HG03442 (cell line): ENCODE measurements at regions not wholly inside any gene's neighbourhood (a gene's known extent, or its start where the extent isn't known, plus 50 kb on each side); places are given as distances from the start of the nearest gene placed in this dataset.
"Not testable (repeated sequence)": the region's sequence is repeated elsewhere in the genome, so short reads cannot be mapped to it uniquely, and the experiment has no call there.

Experiments
- ATAC-seq: cut with Tn5 transposase; IDR thresholded peaks from one replicate; pipeline ENCODE4 v1.9.1; 2021; ENCODE audit warnings: mild to moderate bottlenecking, moderate library complexity; ENCODE audit not compliant: unreplicated experiment

GRCh38 chr9:82829818-82830217 lies 233.1 kb downstream of the RASEF start:
- ATAC-seq = no peak

GRCh38 chr9:82865524-82865923 lies 197.4 kb downstream of the RASEF start:
- ATAC-seq = no peak

GRCh38 chr9:82880336-82881050 lies 182.4 kb downstream of the RASEF start:
- no peak for ATAC-seq

- ATAC-seq = no peak
These were observed 180.8 kb downstream of the RASEF start for GRCh38 chr9:82882138-82882537.

GRCh38 chr9:82882748-82883147 lies 180.2 kb downstream of the RASEF start:
- no peak for ATAC-seq

- ATAC-seq = no peak
These were observed 179.5 kb downstream of the RASEF start for GRCh38 chr9:82883436-82883835.

- not testable (repeated sequence) for ATAC-seq
These were observed 179.0 kb downstream of the RASEF start for GRCh38 chr9:82883974-82884373.

GRCh38 chr9:82890401-82890800 lies 172.5 kb downstream of the RASEF start:
- no peak for ATAC-seq

- ATAC-seq = no peak
These were observed 172.1 kb downstream of the RASEF start for GRCh38 chr9:82890865-82891264.

GRCh38 chr9:82891321-82891720 lies 171.6 kb downstream of the RASEF start:
- no peak for ATAC-seq

GRCh38 chr9:82893549-82893948 lies 169.4 kb downstream of the RASEF start:
- no peak for ATAC-seq

GRCh38 chr9:82894548-82894947 lies 168.4 kb downstream of the RASEF start:
- no peak for ATAC-seq

GRCh38 chr9:82894961-82895821 lies 167.8 kb downstream of the RASEF start:
- ATAC-seq = no peak

- no peak for ATAC-seq
These were observed 167.2 kb downstream of the RASEF start for GRCh38 chr9:82895822-82896110.

GRCh38 chr9:82903503-82903902 lies 159.4 kb downstream of the RASEF start:
- no peak for ATAC-seq

GRCh38 chr9:82911996-82912395 lies 150.9 kb downstream of the RASEF start:
- ATAC-seq = no peak

GRCh38 chr9:82912645-82913044 lies 150.3 kb downstream of the RASEF start:
- ATAC-seq = no peak

- ATAC-seq = not testable (repeated sequence)
These were observed 146.7 kb downstream of the RASEF start for GRCh38 chr9:82916238-82916637.

GRCh38 chr9:82920154-82920553 lies 142.8 kb downstream of the RASEF start:
- no peak for ATAC-seq

- no peak for ATAC-seq
These were observed 140.3 kb downstream of the RASEF start for GRCh38 chr9:82922686-82923085.

- ATAC-seq = no peak
These were observed 139.6 kb downstream of the RASEF start for GRCh38 chr9:82923092-82923911.
